Activated CD4-positive, CD25-positive, alpha-beta regulatory T cell treated with anti-CD3 and anti-CD28 coated beads, Interleukin-2, amount 50 U/mL, for 24 hours (primary cell): ENCODE measurements at regions not wholly inside any gene's neighbourhood (a gene's known extent, or its start where the extent isn't known, plus 50 kb on each side); places are given as distances from the start of the nearest gene placed in this dataset.

Source experiments
- ATAC-seq, 2 donors: fragments of 150-1000 bp; cut with Tn5 transposase; one replicate each; pipeline ENCODE4 v1.10.0; 2021; ENCODE audit warnings: mild to moderate bottlenecking in 1 of 2, moderate library complexity in 1 of 2

DNA sequence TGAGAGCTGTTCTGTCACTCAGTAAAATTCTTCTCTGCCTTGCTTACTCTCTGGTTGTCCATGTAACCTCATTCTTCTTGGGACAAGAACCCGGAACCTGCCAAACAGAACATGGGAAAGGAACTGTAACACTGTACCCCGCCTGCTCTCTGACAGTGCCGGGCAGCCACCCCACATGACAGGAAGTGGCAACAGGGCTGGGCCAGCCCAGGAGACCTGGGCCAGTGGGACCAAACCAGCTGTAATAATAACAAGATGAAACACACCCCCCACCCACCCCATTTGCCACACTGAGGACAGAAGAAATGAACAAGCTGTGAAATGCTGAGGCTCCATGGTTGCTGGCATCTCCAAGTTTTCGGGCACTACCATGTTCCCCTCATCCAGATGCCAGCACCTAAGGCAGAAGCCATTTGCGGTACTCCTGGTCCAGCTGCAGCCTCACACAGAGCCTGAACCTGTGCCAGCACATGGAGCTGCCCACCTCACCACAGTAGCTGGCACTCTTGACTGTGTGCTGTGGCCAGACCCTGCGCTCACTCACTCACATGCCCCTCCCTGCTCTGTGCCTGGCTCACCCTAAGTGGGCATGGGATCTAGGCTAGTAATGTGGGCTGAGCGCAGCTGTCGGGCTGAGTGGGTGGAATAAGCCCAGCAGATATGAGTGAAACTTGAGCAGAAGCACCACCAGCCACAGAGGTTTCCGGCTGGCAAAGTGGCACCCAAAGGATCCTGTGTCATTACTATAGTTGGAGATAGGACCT is 126.2 kb upstream of the UGT8 start:
- ATAC-seq, result no peak

- ATAC-seq, result no peak
These were observed 124.3 kb upstream of the UGT8 start for GRCh38 chr4:114474188-114474800.

GRCh38 chr4:114476310-114476709 is 122.3 kb upstream of the UGT8 start:
- ATAC-seq, result no peak

DNA sequence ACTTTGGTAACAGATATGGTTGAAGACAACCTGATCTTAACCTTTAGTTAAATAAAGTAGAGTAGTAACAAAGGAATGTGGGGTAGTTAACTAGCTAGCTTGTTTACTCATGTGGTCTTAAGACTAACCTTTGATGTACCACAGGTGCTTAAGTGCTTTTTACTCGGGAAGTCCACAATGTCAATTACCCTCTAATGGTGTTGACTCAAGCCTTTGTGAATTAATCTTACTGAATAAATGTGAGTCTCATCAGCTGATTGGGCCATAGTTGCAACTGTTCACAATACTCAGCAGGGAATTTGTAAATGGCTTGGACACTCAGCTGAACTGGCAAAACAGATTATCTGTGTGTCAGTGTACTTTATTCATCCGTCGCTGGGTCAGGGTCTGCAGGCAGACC is 119.0 kb upstream of the UGT8 start:
- ATAC-seq, result no peak

- no peak for ATAC-seq
These were observed 116.8 kb upstream of the UGT8 start for GRCh38 chr4:114481856-114482255.

GRCh38 chr4:114487101-114487500 is 111.5 kb upstream of the UGT8 start:
- ATAC-seq, result no peak

- no peak for ATAC-seq
These were observed 110.2 kb upstream of the UGT8 start for GRCh38 chr4:114488301-114488982.

DNA sequence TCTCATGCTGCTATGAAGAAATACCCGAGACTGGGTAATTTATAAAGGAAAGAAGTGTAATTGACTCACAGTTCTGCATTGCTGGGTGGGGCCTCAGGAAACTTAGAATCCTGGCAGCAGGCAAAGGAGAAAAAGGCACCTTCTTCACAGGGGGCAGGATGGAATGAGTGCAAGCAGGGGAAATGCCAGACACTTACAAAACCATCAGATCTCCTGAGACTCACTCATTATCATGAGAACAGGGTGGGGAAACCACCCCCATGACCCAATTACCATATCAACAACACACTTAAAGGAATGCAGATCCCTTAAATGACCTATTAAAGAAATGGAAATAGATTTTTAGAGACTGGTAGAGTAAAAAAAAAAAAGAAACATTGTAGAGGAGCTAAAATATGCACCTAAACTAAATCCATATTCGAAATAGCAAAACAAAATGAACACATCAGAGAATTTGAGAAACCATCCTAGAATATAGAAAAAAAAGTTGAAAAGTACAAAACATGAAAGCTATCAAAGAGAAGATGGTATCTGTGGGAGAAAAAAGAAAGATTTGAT is 104.3 kb upstream of the UGT8 start:
- ATAC-seq, result no peak

GRCh38 chr4:114495471-114495928 is 103.1 kb upstream of the UGT8 start:
- ATAC-seq, result no peak

GRCh38 chr4:114497116-114497515 is 101.5 kb upstream of the UGT8 start:
- no peak for ATAC-seq

DNA sequence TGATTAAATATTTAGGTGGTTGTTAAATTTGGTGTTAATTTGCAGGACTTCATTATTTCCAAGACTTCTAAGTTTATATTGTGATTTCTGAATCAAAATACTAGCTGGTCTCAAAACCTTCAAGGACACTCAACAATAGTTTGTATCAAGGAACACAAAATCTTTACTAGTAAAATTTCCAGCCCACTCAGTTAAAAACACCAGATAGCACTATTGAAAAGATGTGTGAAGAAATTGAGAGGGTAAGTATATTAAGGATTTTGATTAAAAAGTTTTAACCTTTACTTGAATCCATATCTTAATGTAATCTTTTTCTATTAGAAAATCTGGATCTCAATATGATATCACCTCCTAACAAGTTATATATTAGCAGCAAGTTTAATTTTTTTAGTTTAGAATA is 89.3 kb upstream of the UGT8 start:
- no peak for ATAC-seq

- no peak for ATAC-seq
These were observed 85.9 kb upstream of the UGT8 start for GRCh38 chr4:114512595-114513295.

DNA sequence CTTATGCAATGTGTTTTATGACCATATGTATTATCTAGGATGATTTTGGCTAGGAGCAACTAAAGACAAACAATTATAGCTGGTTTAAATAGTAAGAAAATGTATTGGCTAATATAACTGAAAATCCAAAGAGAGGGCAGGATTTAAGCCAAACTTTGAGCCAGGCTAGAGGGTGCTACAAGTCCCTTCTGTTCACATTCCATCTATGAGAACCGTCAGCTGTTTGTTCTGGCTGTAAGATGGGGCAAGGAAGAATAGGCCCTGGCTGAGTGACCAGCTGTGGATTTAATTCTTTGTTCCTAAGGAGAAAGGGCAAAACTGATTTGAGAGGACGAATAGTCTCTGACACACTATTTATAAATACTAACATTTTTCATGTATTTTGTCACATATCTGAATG is 79.2 kb upstream of the UGT8 start:
- ATAC-seq, result no peak

DNA sequence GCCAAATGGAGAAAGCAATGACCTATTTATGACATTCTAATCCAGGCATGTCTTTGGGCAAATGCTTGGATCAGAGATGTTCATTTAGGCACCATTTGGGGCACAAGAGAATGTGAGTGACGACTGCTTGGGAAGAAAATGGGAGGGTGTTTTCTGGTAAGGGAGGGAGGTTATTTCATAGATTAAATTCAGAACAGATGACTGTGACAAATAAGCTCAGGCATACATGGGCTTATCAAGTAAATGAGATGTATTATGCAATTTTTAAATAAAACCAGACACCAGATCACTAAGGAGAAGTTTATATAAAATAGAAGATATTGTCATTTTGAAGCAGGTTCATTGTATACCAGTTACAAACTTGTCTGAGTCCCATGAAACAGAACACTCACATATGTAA is 71.4 kb upstream of the UGT8 start:
- ATAC-seq, result no peak

GRCh38 chr4:114527637-114528036 is 71.0 kb upstream of the UGT8 start:
- no peak for ATAC-seq

GRCh38 chr4:114535725-114536124 is 62.9 kb upstream of the UGT8 start:
- ATAC-seq, result no peak

DNA sequence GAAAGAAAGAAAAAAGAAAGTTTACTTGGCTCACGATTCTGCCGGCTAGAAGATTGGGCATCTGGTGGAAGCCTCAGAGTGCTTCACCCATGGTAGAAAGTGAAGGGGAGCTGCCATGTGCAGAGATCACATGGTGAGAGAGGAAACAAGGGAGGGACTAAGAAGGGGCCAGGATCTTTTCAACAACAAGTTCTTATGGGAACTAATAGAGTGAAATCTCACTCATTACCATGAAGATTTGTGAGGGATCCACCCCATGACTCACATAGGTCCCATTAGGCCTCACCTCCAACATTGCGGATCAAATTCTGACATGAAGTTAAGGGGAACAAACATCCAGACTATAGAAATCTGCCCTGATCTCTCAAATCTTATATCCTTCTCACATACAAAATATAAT is 61.3 kb upstream of the UGT8 start:
- no peak for ATAC-seq

- peak in 1 of 2 donors; percentile 3 for ATAC-seq
These were observed 60.5 kb upstream of the UGT8 start for GRCh38 chr4:114538012-114538617.

- no peak for ATAC-seq
These were observed 58.6 kb upstream of the UGT8 start for GRCh38 chr4:114539985-114540384.

- ATAC-seq, result no peak
These were observed 51.1 kb upstream of the UGT8 start for GRCh38 chr4:114547340-114548134.
